NT2/D1 (cell line): ENCODE measurements at regions not wholly inside any gene's neighbourhood (a gene's known extent, or its start where the extent isn't known, plus 50 kb on each side); places are given as distances from the start of the nearest gene placed in this dataset.

Experiments
- YY1 ChIP-seq: IDR thresholded peaks from 2 replicates; pipeline ENCODE4 v1.6.1; 2011; ENCODE audit not compliant: insufficient read length, insufficient read depth
- ZNF274 ChIP-seq: IDR thresholded peaks from 2 replicates; pipeline ENCODE4 v1.6.1; 2011; ENCODE audit warnings: mild to moderate bottlenecking, low read depth, low read length

- TF ChIP-seq ZNF274 (no peak), YY1 (no peak)
Measured at GRCh38 chr20:57910716-57911115, 200.9 kb upstream of the PMEPA1 start.
